ENCODE measurements at regions not wholly inside any gene's neighbourhood (a gene's known extent, or its start where the extent isn't known, plus 50 kb on each side); places are given as distances from the start of the nearest gene placed in this dataset.

- Histone ChIP-seq H3K4me1 (no peaks in the 10 kb centered on the region), H3K27me3 (no peaks in the 10 kb centered on the region), H3K27ac (no peak overlapping the region), H3K4me3 (no peak overlapping the region), H3K9me3 (no peaks in the 10 kb centered on the region), H3K36me3 (no peaks in the 10 kb centered on the region)
- WGBS (ENCODE audit: insufficient coverage, low coverage, low lambda C conversion rate, missing lambda C conversion rate), result 50% methylated on average over 9 of the region's 9 CpGs
- intact Hi-C loops (cut with DNase I), result no loop called here
- no peak for ATAC-seq
- TF ChIP-seq, protein P1, sequence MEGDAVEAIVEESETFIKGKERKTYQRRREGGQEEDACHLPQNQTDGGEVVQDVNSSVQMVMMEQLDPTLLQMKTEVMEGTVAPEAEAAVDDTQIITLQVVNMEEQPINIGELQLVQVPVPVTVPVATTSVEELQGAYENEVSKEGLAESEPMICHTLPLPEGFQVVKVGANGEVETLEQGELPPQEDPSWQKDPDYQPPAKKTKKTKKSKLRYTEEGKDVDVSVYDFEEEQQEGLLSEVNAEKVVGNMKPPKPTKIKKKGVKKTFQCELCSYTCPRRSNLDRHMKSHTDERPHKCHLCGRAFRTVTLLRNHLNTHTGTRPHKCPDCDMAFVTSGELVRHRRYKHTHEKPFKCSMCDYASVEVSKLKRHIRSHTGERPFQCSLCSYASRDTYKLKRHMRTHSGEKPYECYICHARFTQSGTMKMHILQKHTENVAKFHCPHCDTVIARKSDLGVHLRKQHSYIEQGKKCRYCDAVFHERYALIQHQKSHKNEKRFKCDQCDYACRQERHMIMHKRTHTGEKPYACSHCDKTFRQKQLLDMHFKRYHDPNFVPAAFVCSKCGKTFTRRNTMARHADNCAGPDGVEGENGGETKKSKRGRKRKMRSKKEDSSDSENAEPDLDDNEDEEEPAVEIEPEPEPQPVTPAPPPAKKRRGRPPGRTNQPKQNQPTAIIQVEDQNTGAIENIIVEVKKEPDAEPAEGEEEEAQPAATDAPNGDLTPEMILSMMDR (IDR thresholded peaks at IDR 0.05), result no peak
- TF ChIP-seq POLR2A (IDR thresholded peaks at IDR 0.05), result no peak
- DNase-seq, result no peak
These were observed 128.7 kb downstream of the UQCRFS1 start for GRCh38 chr19:29084266-29084665.

DNA sequence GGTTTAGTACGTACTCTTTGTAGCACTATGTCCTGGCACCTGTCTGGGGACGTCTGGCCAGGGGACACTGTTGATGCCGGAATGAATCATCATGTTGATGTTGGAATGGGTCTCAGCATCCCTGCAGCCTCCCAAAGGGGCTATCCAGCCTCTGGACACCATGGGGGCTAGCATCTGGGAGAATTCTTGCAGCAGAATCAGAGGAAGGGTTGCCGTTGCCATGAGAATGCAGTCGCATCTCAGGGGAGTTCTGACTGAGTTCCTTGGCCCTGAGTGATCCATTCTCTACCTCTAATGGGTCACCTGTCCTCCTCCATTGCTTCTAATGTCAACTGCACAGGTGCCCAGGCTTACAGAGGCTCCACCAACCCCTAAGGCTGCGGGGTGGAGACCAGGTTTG, 129.1 kb downstream of the UQCRFS1 start:
- ATAC-seq, result no peak
- DNase-seq, result no peak
- H3K36me3 ChIP-seq, result no peaks in the 10 kb centered on the region
- H3K4me3 ChIP-seq, result no peak overlapping the region
- H3K27ac ChIP-seq, result no peak overlapping the region
- no peak for TF ChIP-seq POLR2A (IDR thresholded peaks at IDR 0.05)
- TF ChIP-seq, protein P1 (IDR thresholded peaks at IDR 0.05), result no peak
- intact Hi-C loops (cut with DNase I), result no loop called here
- no peaks in the 10 kb centered on the region for H3K27me3 ChIP-seq
- H3K9me3 ChIP-seq, result no peaks in the 10 kb centered on the region
- no peaks in the 10 kb centered on the region for H3K4me1 ChIP-seq
- 69% methylated on average over 5 of the region's 6 CpGs for WGBS (ENCODE audit: insufficient coverage, low coverage, low lambda C conversion rate, missing lambda C conversion rate)

GRCh38 chr19:29079356-29080032, 133.5 kb downstream of the UQCRFS1 start:
- Histone ChIP-seq H3K27me3 (no peaks in the 10 kb centered on the region), H3K4me1 (no peaks in the 10 kb centered on the region), H3K27ac (no peak overlapping the region), H3K36me3 (no peaks in the 10 kb centered on the region), H3K4me3 (no peak overlapping the region), H3K9me3 (no peaks in the 10 kb centered on the region)
- no peak for TF ChIP-seq POLR2A (IDR thresholded peaks at IDR 0.05)
- TF ChIP-seq, protein P1 (IDR thresholded peaks at IDR 0.05), result no peak
- intact Hi-C loops (cut with DNase I), result no loop called here
- no peak for DNase-seq
- WGBS (ENCODE audit: insufficient coverage, low coverage, low lambda C conversion rate, missing lambda C conversion rate), result 54% methylated on average over 14 of the region's 14 CpGs
- no peak for ATAC-seq

DNA sequence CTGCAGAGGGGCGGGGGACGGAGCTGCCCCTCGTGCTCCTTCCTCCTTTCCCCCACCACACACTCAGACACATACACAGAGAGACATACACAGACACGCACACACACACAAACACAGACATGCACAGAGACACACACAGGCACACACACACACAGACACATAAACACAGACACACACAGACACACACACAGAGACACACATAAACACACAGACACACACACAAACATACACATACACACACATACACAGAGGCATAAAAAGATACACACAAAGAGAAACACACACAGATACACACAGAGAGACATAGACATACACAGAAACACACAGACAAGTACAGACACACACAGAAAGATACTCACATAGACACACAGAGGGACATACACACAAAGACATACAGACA, 136.0 kb downstream of the UQCRFS1 start:
- 74% methylated on average over 4 of the region's 4 CpGs for whole genome bisulfite sequencing (ENCODE audit: insufficient coverage, low coverage, low lambda C conversion rate, missing lambda C conversion rate)
- intact Hi-C loops (cut with DNase I), result no loop called here

More for the DNA sequence above, 136.0 kb downstream of the UQCRFS1 start:
- no peak for DNase-seq
- Histone ChIP-seq H3K27me3 (no peaks in the 10 kb centered on the region), H3K4me1 (no peaks in the 10 kb centered on the region), H3K4me3 (no peak overlapping the region), H3K36me3 (no peaks in the 10 kb centered on the region), H3K9me3 (no peaks in the 10 kb centered on the region), H3K27ac (no peak overlapping the region)
- ATAC-seq, result no peak
- TF ChIP-seq, protein P1 (IDR thresholded peaks at IDR 0.05), result no peak
- no peak for TF ChIP-seq POLR2A (IDR thresholded peaks at IDR 0.05)
